Neural cell (in vitro differentiated cells): ENCODE measurements at regions not wholly inside any gene's neighbourhood (a gene's known extent, or its start where the extent isn't known, plus 50 kb on each side); places are given as distances from the start of the nearest gene placed in this dataset.

Source experiments
- H2AFZ ChIP-seq: fragments of 200-600, 300-800 bp; sonication (generic), shearing (Covaris generic); 2 replicates; pipeline ENCODE4 v1.6.0; 2014; ENCODE audit warnings: low read depth, mild to moderate bottlenecking, antibody characterized with exemption, low read length, moderate library complexity
- H3F3A ChIP-seq: fragments of 200-600 bp; shearing (Covaris generic); 2 replicates; pipeline ENCODE4 v1.6.1; 2016; ENCODE audit warnings: mild to moderate bottlenecking, moderate library complexity, mixed read lengths, antibody characterized with exemption, low read length; ENCODE audit not compliant: insufficient read depth, poor library complexity, severe bottlenecking
- H3K27ac ChIP-seq: fragments of 200-600, 300-800 bp; sonication (generic), shearing (Covaris generic); 2 replicates; pipeline ENCODE4 v1.5.1; 2014; ENCODE audit warnings: mild to moderate bottlenecking, low read length, moderate library complexity
- H3K27me3 ChIP-seq: fragments of 300-800, 200-600 bp; sonication (generic), shearing (Covaris generic); 2 replicates; pipeline ENCODE4 v1.6.0; 2014; ENCODE audit warnings: mild to moderate bottlenecking, low read depth, low read length, moderate library complexity; ENCODE audit not compliant: insufficient read depth
- H3K36me3 ChIP-seq: fragments of 300-800, 200-600 bp; sonication (generic), shearing (Covaris generic); 2 replicates; pipeline ENCODE4 v1.5.1; 2014; ENCODE audit warnings: mild to moderate bottlenecking, antibody characterized with exemption, low read length, moderate library complexity; ENCODE audit not compliant: insufficient read depth
- H3K4me2 ChIP-seq: fragments of 300-800, 200-600 bp; sonication (generic), shearing (Covaris generic); 2 replicates; pipeline ENCODE4 v1.6.0; 2014; ENCODE audit warnings: mild to moderate bottlenecking, low read length
- H3K4me3 ChIP-seq: fragments of 300-800, 200-600 bp; sonication (generic), shearing (Covaris generic); 2 replicates; pipeline ENCODE4 v1.5.1; 2014; ENCODE audit warnings: mild to moderate bottlenecking, low read length, moderate library complexity
- H3K79me2 ChIP-seq: fragments of 200-600 bp; shearing (Covaris generic); replicated peaks from 2 replicates; pipeline ENCODE4 v1.6.0; 2014; ENCODE audit warnings: mild to moderate bottlenecking, low read length, moderate library complexity; ENCODE audit not compliant: insufficient read depth
- H3K9ac ChIP-seq: fragments of 300-800, 200-600 bp; sonication (generic), shearing (Covaris generic); 2 replicates; pipeline ENCODE4 v1.6.1; 2016; ENCODE audit warnings: mild to moderate bottlenecking, low read length, mixed read lengths
- H3K9me2 ChIP-seq: fragments of 200-600 bp; shearing (Covaris generic); 2 replicates; pipeline ENCODE4 v1.6.1; 2016; ENCODE audit warnings: mild to moderate bottlenecking, low read length, mixed read lengths; ENCODE audit not compliant: insufficient read depth
- H3K9me3 ChIP-seq: fragments of 200-600, 300-800 bp; sonication (generic), shearing (Covaris generic); 2 replicates; pipeline ENCODE4 v1.6.1; 2016; ENCODE audit warnings: mild to moderate bottlenecking, mixed run types, low read length, moderate library complexity, mixed read lengths
- H4K20me1 ChIP-seq: fragments of 200-600 bp; shearing (Covaris generic); 2 replicates; pipeline ENCODE4 v1.6.1; 2016; ENCODE audit warnings: mild to moderate bottlenecking, mixed run types; ENCODE audit not compliant: insufficient read depth
- EP300 ChIP-seq: fragments of 450-650 bp; conservative IDR thresholded peaks from 2 replicates; pipeline ENCODE4 v1.6.1; 2014; ENCODE audit warnings: antibody characterized with exemption, mild to moderate bottlenecking, moderate library complexity; ENCODE audit not compliant: poor library complexity, severe bottlenecking
- EZH2 ChIP-seq: fragments of 200-600, 300-800 bp; shearing (Covaris generic), sonication (generic); IDR thresholded peaks from 2 replicates; pipeline ENCODE4 v1.6.1; 2014; ENCODE audit warnings: antibody characterized with exemption, low read length, borderline replicate concordance, mild to moderate bottlenecking; ENCODE audit not compliant: insufficient read depth, poor library complexity, severe bottlenecking
- MXI1 ChIP-seq: fragments of 450-650 bp; conservative IDR thresholded peaks from 2 replicates; pipeline ENCODE4 v1.6.1; 2014; ENCODE audit warnings: antibody characterized with exemption, mild to moderate bottlenecking; ENCODE audit not compliant: poor library complexity, severe bottlenecking
- POLR2AphosphoS5 ChIP-seq: IDR thresholded peaks from 2 replicates; pipeline ENCODE4 v1.6.1; 2012
- RAD21 ChIP-seq: fragments of 450-650 bp; conservative IDR thresholded peaks from 2 replicates; pipeline ENCODE4 v1.6.1; 2014; ENCODE audit warnings: antibody characterized with exemption, mild to moderate bottlenecking, moderate library complexity
- SMC3 ChIP-seq: fragments of 450-650 bp; conservative IDR thresholded peaks from 2 replicates; pipeline ENCODE4 v1.6.1; 2014; ENCODE audit warnings: antibody characterized with exemption, mild to moderate bottlenecking, moderate library complexity; ENCODE audit not compliant: poor library complexity
- TAF1 ChIP-seq: IDR thresholded peaks from 2 replicates; pipeline ENCODE4 v1.6.1; 2012; ENCODE audit warnings: low read depth
- TF ChIP-seq, protein P1 (sequence below): IDR thresholded peaks from 2 replicates; pipeline ENCODE4 v1.6.1; 2012; ENCODE audit warnings: borderline replicate concordance
- TF ChIP-seq, protein P2 (sequence below): fragments of 450-650 bp; IDR thresholded peaks from 2 replicates; pipeline ENCODE4 v1.5.1; 2014; ENCODE audit warnings: antibody characterized with exemption, mild to moderate bottlenecking, moderate library complexity; ENCODE audit not compliant: poor library complexity, severe bottlenecking

DNA sequence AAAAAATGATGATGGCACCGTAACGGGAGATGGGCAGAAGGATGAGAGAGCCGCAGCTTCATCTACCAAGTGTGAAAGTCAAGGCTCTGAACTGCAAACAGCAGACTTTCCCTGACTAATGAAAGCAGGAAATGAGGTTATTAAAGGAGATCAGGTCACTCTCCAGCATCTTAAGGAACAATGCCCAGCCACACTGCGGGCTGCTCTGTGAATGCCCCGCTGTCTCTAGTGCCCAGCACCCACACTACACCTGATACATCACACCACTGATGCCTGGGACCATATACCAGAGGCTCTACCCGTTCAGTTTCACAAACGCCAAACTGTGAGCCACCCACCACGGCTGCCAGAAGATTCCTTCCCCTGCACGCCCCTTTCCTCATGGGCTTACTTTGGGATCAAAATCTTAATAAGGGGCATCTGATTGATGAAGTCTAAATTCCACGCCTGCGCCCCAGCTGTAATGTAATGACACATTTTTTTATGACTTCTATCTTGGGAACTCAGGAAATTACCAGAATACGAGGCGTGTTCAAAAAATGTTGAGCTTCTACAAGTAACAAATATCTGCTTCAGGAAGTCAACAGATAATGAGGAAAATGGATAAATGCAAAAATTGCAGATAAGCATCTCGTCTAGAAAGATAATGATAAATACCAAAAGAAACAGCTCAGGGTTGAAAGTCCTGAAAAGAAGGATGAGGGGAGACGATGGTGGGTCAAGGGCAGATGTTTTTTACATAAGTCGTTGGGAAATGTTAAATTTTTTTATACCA, 72.0 kb downstream of the MIS18A start:
- no peaks in the 10 kb centered on the region for H3K9me3 ChIP-seq
- no peak overlapping the region for H3K9ac ChIP-seq
- no peak overlapping the region for H3K27ac ChIP-seq
- H2AFZ ChIP-seq: no peak overlapping the region
- H3F3A ChIP-seq: no peaks in the 10 kb centered on the region
- no peaks in the 10 kb centered on the region for H3K36me3 ChIP-seq
- no peaks in the 10 kb centered on the region for H3K27me3 ChIP-seq
- no peaks in the 10 kb centered on the region for H4K20me1 ChIP-seq
- no peak overlapping the region for H3K4me3 ChIP-seq
- H3K4me2 ChIP-seq: no peak overlapping the region
- H3K79me2 ChIP-seq: no peaks in the 10 kb centered on the region
- no peaks in the 10 kb centered on the region for H3K9me2 ChIP-seq
- no peak for TF ChIP-seq RAD21
- TF ChIP-seq, protein P1, sequence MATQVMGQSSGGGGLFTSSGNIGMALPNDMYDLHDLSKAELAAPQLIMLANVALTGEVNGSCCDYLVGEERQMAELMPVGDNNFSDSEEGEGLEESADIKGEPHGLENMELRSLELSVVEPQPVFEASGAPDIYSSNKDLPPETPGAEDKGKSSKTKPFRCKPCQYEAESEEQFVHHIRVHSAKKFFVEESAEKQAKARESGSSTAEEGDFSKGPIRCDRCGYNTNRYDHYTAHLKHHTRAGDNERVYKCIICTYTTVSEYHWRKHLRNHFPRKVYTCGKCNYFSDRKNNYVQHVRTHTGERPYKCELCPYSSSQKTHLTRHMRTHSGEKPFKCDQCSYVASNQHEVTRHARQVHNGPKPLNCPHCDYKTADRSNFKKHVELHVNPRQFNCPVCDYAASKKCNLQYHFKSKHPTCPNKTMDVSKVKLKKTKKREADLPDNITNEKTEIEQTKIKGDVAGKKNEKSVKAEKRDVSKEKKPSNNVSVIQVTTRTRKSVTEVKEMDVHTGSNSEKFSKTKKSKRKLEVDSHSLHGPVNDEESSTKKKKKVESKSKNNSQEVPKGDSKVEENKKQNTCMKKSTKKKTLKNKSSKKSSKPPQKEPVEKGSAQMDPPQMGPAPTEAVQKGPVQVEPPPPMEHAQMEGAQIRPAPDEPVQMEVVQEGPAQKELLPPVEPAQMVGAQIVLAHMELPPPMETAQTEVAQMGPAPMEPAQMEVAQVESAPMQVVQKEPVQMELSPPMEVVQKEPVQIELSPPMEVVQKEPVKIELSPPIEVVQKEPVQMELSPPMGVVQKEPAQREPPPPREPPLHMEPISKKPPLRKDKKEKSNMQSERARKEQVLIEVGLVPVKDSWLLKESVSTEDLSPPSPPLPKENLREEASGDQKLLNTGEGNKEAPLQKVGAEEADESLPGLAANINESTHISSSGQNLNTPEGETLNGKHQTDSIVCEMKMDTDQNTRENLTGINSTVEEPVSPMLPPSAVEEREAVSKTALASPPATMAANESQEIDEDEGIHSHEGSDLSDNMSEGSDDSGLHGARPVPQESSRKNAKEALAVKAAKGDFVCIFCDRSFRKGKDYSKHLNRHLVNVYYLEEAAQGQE: no peak

DNA sequence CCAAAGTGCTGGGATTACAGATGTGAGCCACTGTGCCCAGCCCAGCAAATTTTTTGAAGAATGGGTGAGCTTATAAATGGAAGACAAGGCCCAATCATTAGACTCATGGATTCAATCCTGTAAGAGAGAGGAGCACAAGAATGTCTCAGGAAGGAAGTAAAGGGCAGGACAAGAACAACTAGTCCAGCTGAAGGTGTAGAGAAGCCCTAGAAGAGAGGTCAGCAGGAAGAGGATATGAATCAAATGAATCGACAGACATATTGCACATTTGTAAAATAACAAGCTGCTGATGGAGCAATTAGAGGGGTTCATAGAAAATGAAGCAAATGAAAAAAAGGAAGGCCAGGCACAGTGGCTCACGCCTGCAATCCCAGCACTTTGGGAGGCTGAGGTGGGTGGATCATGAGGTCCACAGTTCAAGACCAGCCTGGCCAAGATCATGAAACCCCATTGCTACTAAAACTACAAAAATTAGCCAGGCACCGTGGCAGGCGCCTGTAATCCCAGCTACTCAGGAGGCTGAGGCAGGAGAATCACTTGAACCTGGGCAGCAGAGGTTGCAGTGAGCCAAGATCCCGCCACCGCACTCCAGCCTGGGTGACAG, 74.9 kb downstream of the MIS18A start:
- H3K27me3 ChIP-seq: no peaks in the 10 kb centered on the region
- TF ChIP-seq, protein P2, sequence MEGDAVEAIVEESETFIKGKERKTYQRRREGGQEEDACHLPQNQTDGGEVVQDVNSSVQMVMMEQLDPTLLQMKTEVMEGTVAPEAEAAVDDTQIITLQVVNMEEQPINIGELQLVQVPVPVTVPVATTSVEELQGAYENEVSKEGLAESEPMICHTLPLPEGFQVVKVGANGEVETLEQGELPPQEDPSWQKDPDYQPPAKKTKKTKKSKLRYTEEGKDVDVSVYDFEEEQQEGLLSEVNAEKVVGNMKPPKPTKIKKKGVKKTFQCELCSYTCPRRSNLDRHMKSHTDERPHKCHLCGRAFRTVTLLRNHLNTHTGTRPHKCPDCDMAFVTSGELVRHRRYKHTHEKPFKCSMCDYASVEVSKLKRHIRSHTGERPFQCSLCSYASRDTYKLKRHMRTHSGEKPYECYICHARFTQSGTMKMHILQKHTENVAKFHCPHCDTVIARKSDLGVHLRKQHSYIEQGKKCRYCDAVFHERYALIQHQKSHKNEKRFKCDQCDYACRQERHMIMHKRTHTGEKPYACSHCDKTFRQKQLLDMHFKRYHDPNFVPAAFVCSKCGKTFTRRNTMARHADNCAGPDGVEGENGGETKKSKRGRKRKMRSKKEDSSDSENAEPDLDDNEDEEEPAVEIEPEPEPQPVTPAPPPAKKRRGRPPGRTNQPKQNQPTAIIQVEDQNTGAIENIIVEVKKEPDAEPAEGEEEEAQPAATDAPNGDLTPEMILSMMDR: no peak
- no peak for TF ChIP-seq EZH2
- TF ChIP-seq TAF1: no peak
- no peak for TF ChIP-seq RAD21
- no peak for TF ChIP-seq POLR2AphosphoS5
- TF ChIP-seq MXI1: no peak
- TF ChIP-seq, protein P1: no peak
- TF ChIP-seq EP300: no peak
- no peak for TF ChIP-seq SMC3
- H4K20me1 ChIP-seq: no peaks in the 10 kb centered on the region
- H3K27ac ChIP-seq: no peak overlapping the region
- H3K36me3 ChIP-seq: no peaks in the 10 kb centered on the region
- no peaks in the 10 kb centered on the region for H3K79me2 ChIP-seq
- H3K9me2 ChIP-seq: no peaks in the 10 kb centered on the region
- H3K9ac ChIP-seq: no peak overlapping the region
- no peaks in the 10 kb centered on the region for H3F3A ChIP-seq
- H3K9me3 ChIP-seq: no peaks in the 10 kb centered on the region
- no peak overlapping the region for H3K4me3 ChIP-seq
- H3K4me2 ChIP-seq: no peak overlapping the region
- no peak overlapping the region for H2AFZ ChIP-seq
